PC-9 (cell line): ENCODE measurements at regions not wholly inside any gene's neighbourhood (a gene's known extent, or its start where the extent isn't known, plus 50 kb on each side); places are given as distances from the start of the nearest gene placed in this dataset.

Experiments used
- BruUV-seq: library from RNA; stranded (reverse); fragments of 400-500 nt; replicated peaks from 2 replicates; lab custom pipeline; 2021; lab: Mats Ljungman, UMichigan
- CTCF ChIA-PET: fragments of 300-600 bp; sonication (Branson Sonifier 250); formaldehyde crosslinking; loops from one replicate; lab custom pipeline; 2022; ENCODE audit warnings: antibody characterized with exemption; lab: Charles Lee
- POLR2A ChIA-PET: fragments of 300-600 bp; sonication (Branson Sonifier 250); formaldehyde crosslinking; loops from one replicate; lab custom pipeline; 2022; ENCODE audit warnings: antibody characterized with exemption; ENCODE audit not compliant: unreplicated experiment; lab: Charles Lee
- DNase-seq, 2 experiments: peaks; one replicate each; pipeline versions ENCODE4 v3.0.0 to v3.0.0-alpha.2; 2015 to 2022; ENCODE audit warnings: mixed read lengths in 1 of 2
- H2AFZ ChIP-seq: fragments of 200-600 bp; sonication (generic); 2 replicates; pipeline ENCODE4 v1.8.1; 2017; ENCODE audit warnings: antibody characterized with exemption
- H3F3A ChIP-seq: fragments of 200-600 bp; sonication (generic); 2 replicates; pipeline ENCODE4 v1.8.1; 2017; ENCODE audit warnings: antibody characterized with exemption, mild to moderate bottlenecking, low read depth; ENCODE audit not compliant: insufficient read depth
- H3K27ac ChIP-seq: fragments of 200-600 bp; sonication (generic); 2 replicates; pipeline ENCODE4 v1.6.1; 2016; ENCODE audit warnings: mixed run types
- H3K27me3 ChIP-seq: fragments of 200-600 bp; sonication (generic); 2 replicates; pipeline ENCODE4 v1.6.1; 2016; ENCODE audit warnings: low read depth, mixed run types; ENCODE audit not compliant: insufficient read depth
- H3K36me3 ChIP-seq: fragments of 200-600 bp; sonication (generic); 2 replicates; pipeline ENCODE4 v1.6.1; 2016; ENCODE audit warnings: low read depth, mixed run types
- H3K4me1 ChIP-seq: fragments of 200-600 bp; sonication (generic); replicated peaks from 2 replicates; pipeline ENCODE4 v1.6.1; 2016; ENCODE audit warnings: mixed run types; ENCODE audit not compliant: insufficient read depth
- H3K4me2 ChIP-seq: fragments of 200-600 bp; sonication (generic); 2 replicates; pipeline ENCODE4 v1.6.1; 2017; ENCODE audit warnings: mixed run types
- H3K4me3 ChIP-seq: fragments of 200-600 bp; sonication (generic); 2 replicates; pipeline ENCODE4 v1.6.1; 2016; ENCODE audit warnings: mixed run types
- H3K79me2 ChIP-seq: fragments of 200-600 bp; sonication (generic); 2 replicates; pipeline ENCODE4 v1.6.1; 2017; ENCODE audit warnings: low read depth, mixed run types
- H3K9me2 ChIP-seq: fragments of 200-600 bp; sonication (generic); 2 replicates; pipeline ENCODE4 v1.8.1; 2017; ENCODE audit warnings: mild to moderate bottlenecking; ENCODE audit not compliant: insufficient read depth
- H3K9me3 ChIP-seq: fragments of 200-600 bp; sonication (generic); 2 replicates; pipeline ENCODE4 v1.8.1; 2016; ENCODE audit warnings: low read depth; ENCODE audit not compliant: insufficient read depth
- H4K20me1 ChIP-seq: fragments of 200-600 bp; sonication (generic); 2 replicates; pipeline ENCODE4 v1.8.1; 2017; ENCODE audit not compliant: insufficient read depth
- EZH2 ChIP-seq: fragments of 200-600 bp; sonication (generic); IDR thresholded peaks from 2 replicates; pipeline ENCODE4 v1.8.0; 2017; ENCODE audit warnings: antibody characterized with exemption, low read depth
- intact Hi-C: fragments of 100-400 bp; cut with micrococcal nuclease; formaldehyde crosslinking; loops from one replicate; pipeline ENCODE4 v1.10.0; 2022; ENCODE audit not compliant: unreplicated experiment
- TF ChIP-seq, protein P1 (sequence below): fragments of 200-600 bp; sonication (generic); conservative IDR thresholded peaks from 2 replicates; pipeline ENCODE4 v1.6.1; 2017; ENCODE audit warnings: mixed run types, antibody characterized with exemption, mild to moderate bottlenecking, moderate library complexity

DNA sequence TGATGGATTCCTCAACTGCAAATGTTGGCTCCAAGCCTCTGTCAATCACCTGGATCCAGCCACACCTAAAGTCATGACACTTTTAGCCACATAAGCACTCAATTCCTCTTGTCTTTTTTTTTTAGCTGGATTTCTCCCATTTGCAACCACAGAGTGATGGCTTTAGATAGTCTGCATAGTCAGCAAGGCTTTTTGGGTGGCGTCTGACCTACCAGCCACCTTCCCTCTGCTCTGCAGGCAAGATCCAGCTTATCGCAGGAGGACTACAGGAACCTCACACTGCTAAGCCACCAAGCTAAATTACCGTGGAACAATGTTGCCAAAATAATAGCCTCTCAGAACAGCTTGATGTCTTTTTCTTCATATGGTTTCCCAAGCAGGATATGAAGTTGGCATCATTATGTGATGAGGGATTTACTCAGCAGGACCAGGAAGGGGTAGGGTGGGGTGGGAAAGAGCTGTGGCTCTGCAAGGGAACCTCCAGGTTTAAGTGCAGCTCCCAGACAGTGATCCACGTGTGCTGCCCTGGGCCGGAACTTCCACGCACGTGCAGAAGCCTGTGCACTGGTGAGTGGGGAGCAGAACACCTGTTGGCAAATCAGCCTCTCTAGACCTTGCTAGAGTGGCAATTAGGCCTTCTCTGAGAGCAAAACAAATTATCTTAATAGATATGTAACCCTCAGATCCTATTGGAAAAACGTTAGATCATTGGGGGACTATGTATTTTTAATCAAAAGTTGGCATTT, 170.6 kb upstream of the NCK2 start:
- intact Hi-C loops, result no loop called here
- DNase-seq, result no peak
- no TSS peak for BruUV-seq
- Histone ChIP-seq H3K27ac (no peak overlapping the region), H3F3A (no peaks in the 10 kb centered on the region), H3K4me3 (no peak overlapping the region), H3K4me2 (peak overlapping the region; percentile 59), H3K36me3 (no peaks in the 10 kb centered on the region), H3K27me3 (peaks cover 48% of the 10 kb centered on the region), H3K9me2 (no peaks in the 10 kb centered on the region), H3K9me3 (no peaks in the 10 kb centered on the region), H3K79me2 (no peaks in the 10 kb centered on the region), H3K4me1 (peaks cover 5% of the 10 kb centered on the region), H2AFZ (no peak overlapping the region), H4K20me1 (no peaks in the 10 kb centered on the region)
- TF ChIP-seq, protein P1, sequence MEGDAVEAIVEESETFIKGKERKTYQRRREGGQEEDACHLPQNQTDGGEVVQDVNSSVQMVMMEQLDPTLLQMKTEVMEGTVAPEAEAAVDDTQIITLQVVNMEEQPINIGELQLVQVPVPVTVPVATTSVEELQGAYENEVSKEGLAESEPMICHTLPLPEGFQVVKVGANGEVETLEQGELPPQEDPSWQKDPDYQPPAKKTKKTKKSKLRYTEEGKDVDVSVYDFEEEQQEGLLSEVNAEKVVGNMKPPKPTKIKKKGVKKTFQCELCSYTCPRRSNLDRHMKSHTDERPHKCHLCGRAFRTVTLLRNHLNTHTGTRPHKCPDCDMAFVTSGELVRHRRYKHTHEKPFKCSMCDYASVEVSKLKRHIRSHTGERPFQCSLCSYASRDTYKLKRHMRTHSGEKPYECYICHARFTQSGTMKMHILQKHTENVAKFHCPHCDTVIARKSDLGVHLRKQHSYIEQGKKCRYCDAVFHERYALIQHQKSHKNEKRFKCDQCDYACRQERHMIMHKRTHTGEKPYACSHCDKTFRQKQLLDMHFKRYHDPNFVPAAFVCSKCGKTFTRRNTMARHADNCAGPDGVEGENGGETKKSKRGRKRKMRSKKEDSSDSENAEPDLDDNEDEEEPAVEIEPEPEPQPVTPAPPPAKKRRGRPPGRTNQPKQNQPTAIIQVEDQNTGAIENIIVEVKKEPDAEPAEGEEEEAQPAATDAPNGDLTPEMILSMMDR, result no peak
- no peak for TF ChIP-seq EZH2
- CTCF ChIA-PET, result no interaction called here
- POLR2A ChIA-PET, result no interaction called here

DNA sequence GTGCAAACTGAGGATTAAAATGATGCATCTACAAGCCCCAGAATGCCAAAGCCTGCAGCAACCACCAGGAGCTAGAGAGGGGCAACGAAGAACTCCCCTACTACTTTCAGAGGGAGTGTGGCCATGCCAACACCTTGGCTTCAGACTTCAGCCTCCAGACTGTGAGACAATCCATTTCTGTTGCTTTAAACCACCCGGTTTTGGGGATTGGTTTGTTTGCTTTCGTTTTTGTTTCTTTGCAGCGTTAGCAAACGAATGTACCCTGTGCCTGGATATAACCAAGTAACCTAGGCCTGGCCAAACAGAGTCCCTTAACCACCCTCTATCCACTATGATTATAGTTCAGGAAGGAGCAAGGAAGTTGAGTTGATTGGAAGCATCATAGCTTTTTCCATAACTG, 171.2 kb upstream of the NCK2 start:
- H3F3A ChIP-seq, result no peaks in the 10 kb centered on the region
- intact Hi-C loops, result no loop called here
- H3K79me2 ChIP-seq, result no peaks in the 10 kb centered on the region
- no peak overlapping the region for H3K4me3 ChIP-seq
- POLR2A ChIA-PET, result no interaction called here
- TF ChIP-seq, protein P1, result no peak
- no peak for TF ChIP-seq EZH2
- H2AFZ ChIP-seq, result no peak overlapping the region
- H3K27ac ChIP-seq, result no peak overlapping the region
- no peaks in the 10 kb centered on the region for H3K9me2 ChIP-seq
- BruUV-seq, result no TSS peak
- H3K36me3 ChIP-seq, result no peaks in the 10 kb centered on the region
- no peaks in the 10 kb centered on the region for H4K20me1 ChIP-seq
- H3K27me3 ChIP-seq, result peaks cover 50% of the 10 kb centered on the region
- CTCF ChIA-PET, result no interaction called here
- peaks cover 5% of the 10 kb centered on the region for H3K4me1 ChIP-seq
- DNase-seq, result no peak
- no peaks in the 10 kb centered on the region for H3K9me3 ChIP-seq
- peak overlapping the region; percentile 59 for H3K4me2 ChIP-seq

DNA sequence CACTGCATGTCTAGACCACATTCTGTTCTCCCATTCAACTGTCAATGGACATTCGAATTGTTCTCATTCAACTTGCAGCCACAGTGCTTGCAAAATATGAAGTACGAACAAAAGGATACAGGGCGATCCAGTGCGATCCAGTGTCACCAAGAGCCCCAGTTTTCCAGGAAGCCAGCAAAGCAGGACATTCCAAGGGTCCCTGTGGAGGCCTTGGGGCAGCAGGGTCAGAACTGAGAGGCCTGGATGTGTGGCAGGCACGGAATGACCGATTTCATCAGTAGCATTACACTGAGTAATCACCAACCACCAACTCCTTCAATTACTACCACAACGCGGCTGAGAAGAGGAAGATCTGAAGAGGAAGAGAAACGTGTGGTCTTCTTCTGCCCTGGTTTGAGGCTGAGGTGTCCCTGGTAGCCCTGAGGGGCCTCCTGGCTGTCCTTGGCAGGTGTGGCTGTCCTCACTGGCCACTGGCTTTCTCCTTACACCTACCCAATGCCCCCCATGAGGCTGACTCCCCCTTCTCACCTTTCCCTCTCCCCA, 172.7 kb upstream of the FHL2 start:
- CTCF ChIA-PET, result no interaction called here
- POLR2A ChIA-PET, result no interaction called here
- intact Hi-C loops, result no loop called here

More for the DNA sequence above, 172.7 kb upstream of the FHL2 start:
- Histone ChIP-seq H2AFZ (no peak overlapping the region), H3K27ac (no peak overlapping the region), H3K36me3 (no peaks in the 10 kb centered on the region), H3K4me1 (peaks cover 1% of the 10 kb centered on the region), H3K9me3 (no peaks in the 10 kb centered on the region), H3F3A (no peaks in the 10 kb centered on the region), H3K4me3 (no peak overlapping the region), H3K4me2 (no peak overlapping the region), H3K79me2 (no peaks in the 10 kb centered on the region), H4K20me1 (no peaks in the 10 kb centered on the region), H3K27me3 (peaks cover 63% of the 10 kb centered on the region), H3K9me2 (no peaks in the 10 kb centered on the region)
- no peak for DNase-seq
- BruUV-seq, result no TSS peak
- no peak for TF ChIP-seq EZH2
- TF ChIP-seq, protein P1, result no peak
